ENCODE measurements at regions not wholly inside any gene's neighbourhood (a gene's known extent, or its start where the extent isn't known, plus 50 kb on each side); places are given as distances from the start of the nearest gene placed in this dataset.

DNA sequence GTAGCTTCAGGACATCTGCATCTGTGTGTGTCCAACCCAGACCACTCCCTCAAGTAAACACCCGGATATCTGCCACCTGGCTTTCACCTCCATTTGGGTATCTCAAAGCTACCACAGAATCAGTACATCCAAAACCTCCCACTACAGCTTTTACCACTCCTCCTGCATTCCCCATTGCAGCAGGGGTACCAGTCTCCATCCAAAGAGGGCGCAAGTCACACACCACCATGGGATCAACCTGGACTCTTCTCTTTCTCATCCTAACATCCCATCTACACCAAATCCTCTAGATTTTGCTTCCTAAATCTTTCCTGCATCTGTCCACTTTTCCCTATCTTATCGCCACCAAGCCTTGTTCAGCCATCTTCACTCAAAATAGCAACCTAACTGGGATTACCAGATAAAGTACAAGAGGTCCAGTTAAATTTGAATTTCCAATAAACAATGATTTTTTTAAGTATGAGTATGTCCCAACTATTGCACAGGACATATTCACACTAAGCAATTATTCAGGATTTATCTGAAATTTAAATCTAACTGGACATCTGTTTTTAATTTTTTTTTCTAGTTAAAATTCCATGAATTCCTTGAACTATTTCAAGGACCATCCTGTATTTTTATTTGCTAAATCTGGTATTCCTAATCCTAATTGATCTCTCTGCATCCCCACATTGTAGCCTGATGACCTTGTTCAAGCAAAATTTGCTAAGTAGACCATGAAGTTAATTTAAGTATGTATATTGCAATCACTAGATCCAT is 164.3 kb upstream of the MLN start:
- H3K4me1 ChIP-seq = no peaks in the 10 kb centered on the region
- no peak overlapping the region for H3K27ac ChIP-seq
- no peak for DNase-seq
- peaks cover 0 to 9% (median 2%) of the 10 kb centered on the region in 4 donors for H3K9me3 ChIP-seq
- no peak for TF ChIP-seq POLR2AphosphoS5 (IDR thresholded peaks at IDR 0.05)
- no peak for TF ChIP-seq CTCF (IDR thresholded peaks at IDR 0.05)
- ATAC-seq (ENCODE audit: low FRiP score in 2 of 2) = no peak
- H3K27me3 ChIP-seq = no peaks in the 10 kb centered on the region
- H3K36me3 ChIP-seq = no peaks in the 10 kb centered on the region
- H3K4me3 ChIP-seq = no peak overlapping the region
- WGBS, 2 donors = 37 to 48% methylated on average over 3 of the region's 3 CpGs

DNA sequence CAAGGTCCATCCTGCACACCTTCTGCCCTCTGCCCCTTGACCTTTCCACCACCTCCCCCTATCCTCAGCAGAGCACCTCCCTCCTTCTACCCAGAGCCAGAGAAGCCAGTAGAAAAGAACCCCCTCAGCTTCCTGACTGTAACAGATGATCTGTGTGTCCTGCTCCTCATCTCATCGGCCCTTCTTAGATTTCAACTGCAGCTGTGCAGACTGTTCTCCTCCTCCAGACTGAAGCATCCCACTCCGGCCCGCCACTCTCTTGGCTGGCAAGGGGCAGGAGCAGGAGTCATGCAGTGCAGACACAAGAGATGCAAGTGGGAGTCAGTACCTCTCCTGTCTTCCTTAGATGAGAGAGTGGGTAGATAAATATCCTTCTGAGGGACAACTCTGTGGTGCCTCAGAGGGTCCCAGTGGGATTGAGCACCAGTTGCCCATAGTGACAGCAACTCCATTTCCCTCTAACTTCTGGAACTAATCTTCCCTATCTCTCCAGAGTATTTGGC is 163.5 kb upstream of the MLN start:
- Histone ChIP-seq H3K4me1 (no peaks in the 10 kb centered on the region), H3K4me3 (no peak overlapping the region), H3K27me3 (no peaks in the 10 kb centered on the region), H3K27ac (no peak overlapping the region), H3K9me3 (peaks cover 0 to under 1% (median under 1%) of the 10 kb centered on the region in 4 donors), H3K36me3 (no peaks in the 10 kb centered on the region)
- WGBS, 2 donors = 66 to 75% methylated on average over 3 of the region's 3 CpGs
- TF ChIP-seq CTCF (IDR thresholded peaks at IDR 0.05) = no peak
- TF ChIP-seq EP300 (IDR thresholded peaks at IDR 0.05) = no peak
- TF ChIP-seq POLR2AphosphoS5 (IDR thresholded peaks at IDR 0.05) = no peak
- ATAC-seq (ENCODE audit: low FRiP score in 2 of 2) (no peak), DNase-seq (no peak)

DNA sequence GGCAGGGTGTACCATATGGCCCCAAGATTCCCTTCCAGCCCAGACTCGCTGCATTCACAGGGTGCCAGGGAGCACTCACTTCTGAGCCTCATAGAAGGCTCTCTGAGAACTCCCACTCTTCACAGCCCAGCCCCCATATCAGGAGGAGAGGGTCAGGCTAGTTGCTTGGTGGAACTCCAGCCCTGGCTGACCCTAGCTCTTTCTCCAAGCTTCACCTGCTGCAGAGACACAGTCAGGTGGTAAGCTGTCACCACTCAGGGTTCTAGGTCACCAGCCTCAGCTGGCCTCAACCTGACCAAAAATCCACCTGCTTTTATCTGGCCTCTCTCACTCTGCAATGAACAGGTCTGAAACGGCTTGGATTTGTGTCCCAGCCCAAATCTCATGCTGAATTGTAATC is 162.7 kb upstream of the MLN start:
- no peaks in the 10 kb centered on the region for H3K36me3 ChIP-seq
- H3K4me3 ChIP-seq = no peak overlapping the region
- TF ChIP-seq EP300 (IDR thresholded peaks at IDR 0.05) = no peak
- no peak for DNase-seq
- H3K27me3 ChIP-seq = no peaks in the 10 kb centered on the region
- no peaks in the 10 kb centered on the region for H3K9me3 ChIP-seq
- WGBS, 2 donors = 68 to 78% methylated on average over 1 to 2 of the region's 2 CpGs
- H3K4me1 ChIP-seq = no peaks in the 10 kb centered on the region
- H3K27ac ChIP-seq = no peak overlapping the region
- ATAC-seq (ENCODE audit: low FRiP score in 2 of 2) = no peak

DNA sequence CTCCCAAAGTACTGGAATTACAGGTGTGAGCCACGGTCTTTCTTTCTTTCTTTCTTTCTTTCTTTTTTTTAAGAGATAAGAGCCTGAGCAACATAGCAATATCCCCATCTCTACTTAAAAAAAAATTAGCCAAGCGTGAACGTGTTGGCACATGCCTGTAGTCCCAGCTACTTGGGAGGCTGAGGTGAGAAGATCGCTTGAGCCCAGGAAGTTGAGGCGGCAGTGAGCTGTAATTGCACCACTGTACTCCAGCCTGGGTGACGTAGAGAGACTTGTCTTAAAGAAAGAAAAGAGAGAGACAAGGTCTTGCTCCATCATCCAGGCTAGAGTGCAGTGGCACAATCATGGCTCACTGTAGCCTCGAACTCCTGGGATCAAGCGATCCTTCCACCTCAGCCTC is 162.0 kb upstream of the MLN start:
- 87 to 88% methylated on average over 8 of the region's 8 CpGs for WGBS, 2 donors
- no peaks in the 10 kb centered on the region for H3K27me3 ChIP-seq
- H3K4me3 ChIP-seq = no peak overlapping the region
- H3K4me1 ChIP-seq = no peaks in the 10 kb centered on the region
- ATAC-seq (ENCODE audit: low FRiP score in 2 of 2) = no peak
- H3K36me3 ChIP-seq = no peaks in the 10 kb centered on the region
- no peak for DNase-seq
- no peak overlapping the region for H3K27ac ChIP-seq
- TF ChIP-seq POLR2A (IDR thresholded peaks at IDR 0.05) (no peak), POLR2AphosphoS5 (IDR thresholded peaks at IDR 0.05) (no peak), CTCF (IDR thresholded peaks at IDR 0.05) (no peak), EP300 (IDR thresholded peaks at IDR 0.05) (no peak)
- H3K9me3 ChIP-seq = no peaks in the 10 kb centered on the region

DNA sequence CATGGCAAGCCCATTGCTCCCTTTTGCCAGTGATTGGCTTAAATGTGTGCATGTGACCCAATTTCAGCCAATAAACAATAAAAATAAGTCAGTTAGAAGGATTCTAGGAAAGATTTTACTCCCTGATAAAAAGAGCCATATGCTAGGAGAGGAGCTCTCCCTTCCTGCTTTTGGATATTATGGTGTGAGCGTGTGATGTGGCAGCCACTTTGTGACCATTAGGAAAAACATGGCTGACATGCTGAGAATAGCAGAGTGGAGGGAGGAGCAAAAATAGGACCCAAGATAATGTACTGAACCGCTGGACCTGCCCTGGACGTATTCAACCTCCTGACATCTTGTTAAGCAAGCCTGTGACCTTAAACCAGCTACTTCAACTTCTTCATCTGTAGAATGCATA is 160.6 kb upstream of the MLN start:
- ATAC-seq (ENCODE audit: low FRiP score in 2 of 2) = no peak
- H3K27ac ChIP-seq = no peak overlapping the region
- no peak for TF ChIP-seq POLR2AphosphoS5 (IDR thresholded peaks at IDR 0.05)
- TF ChIP-seq CTCF (IDR thresholded peaks at IDR 0.05) = no peak
- TF ChIP-seq EP300 (IDR thresholded peaks at IDR 0.05) = no peak
- TF ChIP-seq POLR2A (IDR thresholded peaks at IDR 0.05) = no peak
- no peaks in the 10 kb centered on the region for H3K4me1 ChIP-seq
- H3K36me3 ChIP-seq = no peaks in the 10 kb centered on the region
- no peaks in the 10 kb centered on the region for H3K9me3 ChIP-seq
- no peaks in the 10 kb centered on the region for H3K27me3 ChIP-seq
- WGBS, 2 donors = 84 to 89% methylated on average over 3 of the region's 3 CpGs
- DNase-seq = no peak
- H3K4me3 ChIP-seq = no peak overlapping the region

Data from upper lobe of left lung (tissue), 6 donors.